Body of pancreas (tissue), 4 donors: ENCODE measurements at regions not wholly inside any gene's neighbourhood (a gene's known extent, or its start where the extent isn't known, plus 50 kb on each side); places are given as distances from the start of the nearest gene placed in this dataset.

Experiments used
- POLR2A ChIP-seq, 3 donors: fragments of 450-650 bp; IDR thresholded peaks; one replicate each; pipeline ENCODE4 v1.6.1; 2016; ENCODE audit warnings: antibody characterized with exemption in 3 of 3, mild to moderate bottlenecking in 2 of 3
- TF ChIP-seq, protein P1 (sequence below), 7 experiments: fragments of 450-650 bp in 4 of 7; fragments of 200-600 bp in 3 of 7; sonication (generic) in 3 of 7; IDR thresholded peaks; one replicate each; pipeline ENCODE4 v1.5.1; 2016 to 2019; ENCODE audit warnings: antibody characterized with exemption in 7 of 7

- TF ChIP-seq, protein P1, sequence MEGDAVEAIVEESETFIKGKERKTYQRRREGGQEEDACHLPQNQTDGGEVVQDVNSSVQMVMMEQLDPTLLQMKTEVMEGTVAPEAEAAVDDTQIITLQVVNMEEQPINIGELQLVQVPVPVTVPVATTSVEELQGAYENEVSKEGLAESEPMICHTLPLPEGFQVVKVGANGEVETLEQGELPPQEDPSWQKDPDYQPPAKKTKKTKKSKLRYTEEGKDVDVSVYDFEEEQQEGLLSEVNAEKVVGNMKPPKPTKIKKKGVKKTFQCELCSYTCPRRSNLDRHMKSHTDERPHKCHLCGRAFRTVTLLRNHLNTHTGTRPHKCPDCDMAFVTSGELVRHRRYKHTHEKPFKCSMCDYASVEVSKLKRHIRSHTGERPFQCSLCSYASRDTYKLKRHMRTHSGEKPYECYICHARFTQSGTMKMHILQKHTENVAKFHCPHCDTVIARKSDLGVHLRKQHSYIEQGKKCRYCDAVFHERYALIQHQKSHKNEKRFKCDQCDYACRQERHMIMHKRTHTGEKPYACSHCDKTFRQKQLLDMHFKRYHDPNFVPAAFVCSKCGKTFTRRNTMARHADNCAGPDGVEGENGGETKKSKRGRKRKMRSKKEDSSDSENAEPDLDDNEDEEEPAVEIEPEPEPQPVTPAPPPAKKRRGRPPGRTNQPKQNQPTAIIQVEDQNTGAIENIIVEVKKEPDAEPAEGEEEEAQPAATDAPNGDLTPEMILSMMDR (IDR thresholded peaks at IDR 0.05): no peak
- TF ChIP-seq POLR2A (IDR thresholded peaks at IDR 0.05): no peak
Measured at GRCh38 chr6:164101859-164102258, 687.3 kb downstream of the QKI start.
